ENCODE measurements at regions not wholly inside any gene's neighbourhood (a gene's known extent, or its start where the extent isn't known, plus 50 kb on each side); places are given as distances from the start of the nearest gene placed in this dataset.

DNA sequence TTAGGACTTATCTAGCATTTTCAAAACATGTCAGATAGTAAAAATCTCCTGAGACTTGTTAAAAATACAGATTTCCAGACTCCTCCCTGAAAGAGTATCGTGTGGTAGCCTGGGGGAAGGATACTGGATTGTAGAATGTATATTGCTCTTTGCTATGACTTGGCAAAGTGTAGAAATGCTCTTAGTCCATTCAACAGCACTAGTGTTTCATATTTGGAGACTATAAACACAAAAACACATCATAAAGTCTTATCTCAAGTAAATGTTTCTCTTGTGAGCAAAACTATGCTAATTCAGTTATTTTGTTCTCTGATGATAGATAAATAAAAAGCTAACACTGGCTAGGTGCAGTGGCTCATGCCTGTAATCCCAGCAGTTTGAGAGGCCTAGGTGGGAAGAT lies 137.5 kb upstream of the PRPS1L1 start:
- TF ChIP-seq, protein P1, sequence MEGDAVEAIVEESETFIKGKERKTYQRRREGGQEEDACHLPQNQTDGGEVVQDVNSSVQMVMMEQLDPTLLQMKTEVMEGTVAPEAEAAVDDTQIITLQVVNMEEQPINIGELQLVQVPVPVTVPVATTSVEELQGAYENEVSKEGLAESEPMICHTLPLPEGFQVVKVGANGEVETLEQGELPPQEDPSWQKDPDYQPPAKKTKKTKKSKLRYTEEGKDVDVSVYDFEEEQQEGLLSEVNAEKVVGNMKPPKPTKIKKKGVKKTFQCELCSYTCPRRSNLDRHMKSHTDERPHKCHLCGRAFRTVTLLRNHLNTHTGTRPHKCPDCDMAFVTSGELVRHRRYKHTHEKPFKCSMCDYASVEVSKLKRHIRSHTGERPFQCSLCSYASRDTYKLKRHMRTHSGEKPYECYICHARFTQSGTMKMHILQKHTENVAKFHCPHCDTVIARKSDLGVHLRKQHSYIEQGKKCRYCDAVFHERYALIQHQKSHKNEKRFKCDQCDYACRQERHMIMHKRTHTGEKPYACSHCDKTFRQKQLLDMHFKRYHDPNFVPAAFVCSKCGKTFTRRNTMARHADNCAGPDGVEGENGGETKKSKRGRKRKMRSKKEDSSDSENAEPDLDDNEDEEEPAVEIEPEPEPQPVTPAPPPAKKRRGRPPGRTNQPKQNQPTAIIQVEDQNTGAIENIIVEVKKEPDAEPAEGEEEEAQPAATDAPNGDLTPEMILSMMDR (IDR thresholded peaks at IDR 0.05), result no peak
- TF ChIP-seq POLR2A (IDR thresholded peaks at IDR 0.05), result no peak

All from Peyer's patch (tissue), 4 donors.